SK-N-MC (cell line): ENCODE measurements at regions not wholly inside any gene's neighbourhood (a gene's known extent, or its start where the extent isn't known, plus 50 kb on each side); places are given as distances from the start of the nearest gene placed in this dataset.

ENCODE experiments used
- EZH2 ChIP-seq: fragments of 200-600 bp; sonication (generic); IDR thresholded peaks from one replicate; pipeline ENCODE4 v1.6.1; 2017; ENCODE audit warnings: antibody characterized with exemption
- POLR2AphosphoS5 ChIP-seq: IDR thresholded peaks from 2 replicates; pipeline ENCODE4 v1.6.1; 2012; ENCODE audit warnings: mild to moderate bottlenecking, low read depth, low read length, borderline replicate concordance

DNA sequence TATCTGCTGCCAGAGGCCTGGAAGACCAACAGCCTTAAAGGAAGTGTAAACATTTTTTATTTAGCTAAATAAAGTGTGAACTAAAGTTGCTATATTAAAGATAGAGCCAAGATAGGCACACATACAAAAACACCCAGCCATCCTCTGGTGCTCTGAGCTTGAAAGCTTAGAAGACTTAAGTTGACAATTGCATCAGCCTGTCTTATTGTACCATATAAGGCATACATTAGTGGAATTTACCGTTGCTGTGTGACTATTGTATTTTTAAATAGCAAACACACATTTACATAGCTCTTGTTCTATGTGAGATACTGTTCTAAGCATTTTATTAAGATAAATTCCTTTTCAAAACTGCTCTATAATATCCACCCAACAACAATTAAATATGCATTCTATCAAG lies 736.6 kb upstream of the ZEB2 start:
- no peak for TF ChIP-seq POLR2AphosphoS5
- TF ChIP-seq EZH2, result no peak
